Left ventricle myocardium inferior (tissue), 1 donor: ENCODE measurements at regions not wholly inside any gene's neighbourhood (a gene's known extent, or its start where the extent isn't known, plus 50 kb on each side); places are given as distances from the start of the nearest gene placed in this dataset.

Experiments
- DNase-seq: peaks from one replicate; pipeline ENCODE4 v3.0.0-alpha.2; 2020
- H3K27ac ChIP-seq: fragments of 200-600 bp; replicated peaks from 2 replicates; pipeline ENCODE4 v1.8.0; 2021
- H3K27me3 ChIP-seq: fragments of 200-600 bp; 2 replicates; pipeline ENCODE4 v1.8.0; 2021; ENCODE audit warnings: low read depth
- H3K36me3 ChIP-seq: fragments of 200-600 bp; 2 replicates; pipeline ENCODE4 v1.8.0; 2021
- H3K4me1 ChIP-seq: fragments of 200-600 bp; 2 replicates; pipeline ENCODE4 v1.8.0; 2021
- H3K4me3 ChIP-seq: fragments of 200-600 bp; 2 replicates; pipeline ENCODE4 v1.8.0; 2021; ENCODE audit warnings: mild to moderate bottlenecking, moderate library complexity
- H3K9me3 ChIP-seq: fragments of 200-600 bp; replicated peaks from 2 replicates; pipeline ENCODE4 v1.8.0; 2021
- CTCF ChIP-seq: fragments of 200-600 bp; IDR thresholded peaks from 2 replicates; pipeline ENCODE4 v1.8.0; 2021; ENCODE audit warnings: antibody characterized with exemption, mild to moderate bottlenecking, borderline replicate concordance
- intact Hi-C: fragments of 100-400 bp; cut with micrococcal nuclease; formaldehyde crosslinking; loops from one replicate; pipeline ENCODE4 v1.11.0; 2022
- donor health status: DM: no; HTN: yes; CAD: no; lungs with severe emphysema.

- Histone ChIP-seq H3K4me3 (no peak overlapping the region), H3K27ac (no peak overlapping the region), H3K36me3 (no peaks in the 10 kb centered on the region), H3K9me3 (peaks cover 13% of the 10 kb centered on the region), H3K4me1 (no peaks in the 10 kb centered on the region), H3K27me3 (no peaks in the 10 kb centered on the region)
- DNase-seq, result no peak
- intact Hi-C loops, result no loop called here
- TF ChIP-seq CTCF, result no peak
Measured at GRCh38 chr1:214850432-214851050, 232.0 kb upstream of the KCNK2 start.

- no peak for DNase-seq
- no peaks in the 10 kb centered on the region for H3K36me3 ChIP-seq
- TF ChIP-seq CTCF, result no peak
Measured at GRCh38 chr1:214853340-214853739, 229.2 kb upstream of the KCNK2 start.

DNA sequence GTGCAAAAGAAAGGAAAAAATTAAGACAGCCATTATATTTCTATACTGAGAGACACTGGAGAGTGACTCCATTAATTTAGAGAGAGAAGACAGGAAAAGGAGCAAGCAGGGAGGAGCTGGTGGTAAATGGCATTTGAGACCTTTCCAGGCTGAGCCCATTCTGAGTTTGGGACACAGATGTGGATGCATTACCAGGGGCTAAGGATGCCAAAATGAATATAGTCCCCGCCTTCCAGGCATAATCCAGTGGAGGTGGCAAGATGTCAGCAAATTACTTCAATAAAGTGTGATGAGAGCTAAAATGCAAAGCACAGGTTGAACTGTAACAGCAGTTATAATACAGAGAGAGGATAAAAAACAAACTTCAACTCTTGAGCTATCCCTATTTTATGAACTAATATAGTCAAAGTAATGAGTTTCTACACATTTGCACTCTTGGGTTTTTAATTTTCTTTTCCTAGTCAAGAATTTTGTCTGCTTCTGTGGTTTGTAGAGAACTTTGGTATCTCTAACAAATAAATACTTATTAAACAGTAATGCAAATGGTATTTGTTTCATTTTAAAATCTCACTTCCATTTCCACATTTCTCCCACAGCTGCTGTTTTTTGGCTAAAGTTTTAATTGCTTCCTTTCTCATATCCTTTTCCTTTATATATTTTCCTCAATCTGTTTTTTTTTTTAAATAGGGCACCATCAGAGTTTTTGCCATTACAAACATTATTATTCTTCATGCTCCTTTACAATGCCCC lies 228.2 kb upstream of the KCNK2 start:
- intact Hi-C loops, result no loop called here
- Histone ChIP-seq H3K4me1 (no peaks in the 10 kb centered on the region), H3K27ac (no peak overlapping the region), H3K27me3 (no peaks in the 10 kb centered on the region), H3K4me3 (no peak overlapping the region), H3K36me3 (no peaks in the 10 kb centered on the region), H3K9me3 (peaks cover 13% of the 10 kb centered on the region)
- DNase-seq, result no peak
- TF ChIP-seq CTCF, result no peak

More at GRCh38 chr1:214853340-214853739, 229.2 kb upstream of the KCNK2 start:
- H3K4me3 ChIP-seq, result no peak overlapping the region
- no peaks in the 10 kb centered on the region for H3K4me1 ChIP-seq
- H3K27ac ChIP-seq, result no peak overlapping the region
- H3K9me3 ChIP-seq, result peaks cover 13% of the 10 kb centered on the region
- H3K27me3 ChIP-seq, result no peaks in the 10 kb centered on the region
- intact Hi-C loops, result no loop called here

DNA sequence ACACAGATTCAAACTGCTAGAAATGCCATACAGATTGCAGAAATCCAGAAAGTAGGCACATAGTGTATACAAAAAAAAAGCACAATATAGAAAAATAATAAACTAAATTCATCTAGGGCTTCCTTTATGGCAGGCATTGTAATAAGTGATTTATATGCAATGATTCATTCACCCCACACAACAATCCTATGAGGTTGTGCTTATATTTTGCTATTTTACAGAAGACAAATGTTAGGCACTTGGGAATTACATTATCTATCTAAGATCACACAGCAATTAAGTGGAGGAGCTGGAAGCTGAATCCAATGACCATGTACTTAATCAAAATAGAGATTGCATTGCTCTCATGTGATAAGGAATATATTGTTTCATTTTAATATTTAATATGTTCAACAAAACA lies 225.7 kb upstream of the KCNK2 start:
- Histone ChIP-seq H3K27me3 (peaks cover 3% of the 10 kb centered on the region), H3K9me3 (no peaks in the 10 kb centered on the region), H3K4me1 (no peaks in the 10 kb centered on the region), H3K27ac (no peak overlapping the region), H3K36me3 (no peaks in the 10 kb centered on the region), H3K4me3 (no peak overlapping the region)
- intact Hi-C loops, result no loop called here
- DNase-seq, result no peak
- no peak for TF ChIP-seq CTCF

DNA sequence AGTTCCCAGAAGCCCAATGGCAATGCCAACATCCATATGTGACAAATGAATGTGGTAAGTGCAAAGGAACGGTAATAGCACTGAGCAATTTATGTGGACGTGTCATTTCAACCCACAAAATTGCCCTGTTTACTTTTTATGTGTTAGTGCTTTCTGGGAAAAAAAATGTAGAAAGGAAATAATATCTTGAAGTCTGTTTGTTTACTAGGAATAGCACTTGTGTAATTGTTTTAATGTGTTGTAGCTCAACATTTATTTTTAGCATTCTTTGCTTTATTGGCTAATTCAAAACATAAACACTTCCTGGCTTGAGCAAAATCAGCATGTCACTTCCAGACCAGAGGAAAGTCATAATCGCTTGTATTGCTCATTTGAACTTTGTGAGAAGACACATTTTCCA lies 224.8 kb upstream of the KCNK2 start:
- Histone ChIP-seq H3K9me3 (no peaks in the 10 kb centered on the region), H3K27ac (no peak overlapping the region), H3K36me3 (no peaks in the 10 kb centered on the region), H3K4me1 (no peaks in the 10 kb centered on the region), H3K27me3 (peaks cover 3% of the 10 kb centered on the region), H3K4me3 (no peak overlapping the region)
- no peak for TF ChIP-seq CTCF
- DNase-seq, result no peak
- intact Hi-C loops, result no loop called here
